Ovary (tissue), 3 donors: ENCODE measurements at regions not wholly inside any gene's neighbourhood (a gene's known extent, or its start where the extent isn't known, plus 50 kb on each side); places are given as distances from the start of the nearest gene placed in this dataset.

Experiments used
- CTCF ChIP-seq, 3 donors: fragments of 450-650 bp in 2 of 3; fragments of 200-600 bp in 1 of 3; IDR thresholded peaks; one replicate each; pipeline versions ENCODE4 v1.5.1 to v1.8.0; 2016 to 2022; ENCODE audit warnings: antibody characterized with exemption in 3 of 3, mild to moderate bottlenecking in 1 of 3
- EP300 ChIP-seq: sonication (generic); formaldehyde crosslinking; IDR thresholded peaks from one replicate; pipeline ENCODE4 v1.6.1; 2017; ENCODE audit warnings: antibody characterized with exemption
- POLR2A ChIP-seq: fragments of 450-650 bp; IDR thresholded peaks from one replicate; pipeline ENCODE4 v1.6.1; 2017; ENCODE audit warnings: antibody characterized with exemption, mild to moderate bottlenecking, moderate library complexity
- donor health status: DM: no; HTN: no; CAD: no.

GRCh38 chr6:165758441-165758840 is 95.4 kb upstream of the PDE10A start:
- TF ChIP-seq EP300 (no peak), CTCF (IDR thresholded peaks at IDR 0.05) (no peak), POLR2A (no peak)
